H1 (cell line): ENCODE measurements at regions not wholly inside any gene's neighbourhood (a gene's known extent, or its start where the extent isn't known, plus 50 kb on each side); places are given as distances from the start of the nearest gene placed in this dataset.

Experiments used
- BCL11A ChIP-seq, 2 experiments: IDR thresholded peaks; one replicate each; pipeline ENCODE4 v1.6.1; 2011; ENCODE audit warnings: low read depth in 2 of 2, low read length in 2 of 2, mild to moderate bottlenecking in 2 of 2
- CHD2 ChIP-seq: IDR thresholded peaks from 2 replicates; pipeline ENCODE4 v1.6.1; 2012; ENCODE audit warnings: low read length, improper control_type of control experiment
- GTF2F1 ChIP-seq: IDR thresholded peaks from 2 replicates; pipeline ENCODE4 v1.6.1; 2012; ENCODE audit warnings: low read depth, low read length, improper control_type of control experiment, borderline replicate concordance
- HDAC6 ChIP-seq: IDR thresholded peaks from one replicate; pipeline ENCODE4 v1.7.1; 2012; ENCODE audit warnings: low read depth, mild to moderate bottlenecking, inconsistent platforms, low read length, moderate library complexity
- PHF8 ChIP-seq: fragments of 200-600 bp; sonication (generic); conservative IDR thresholded peaks from 2 replicates; pipeline ENCODE4 v1.7.1; 2012; ENCODE audit warnings: low read depth, mild to moderate bottlenecking, inconsistent platforms, low read length, moderate library complexity
- RXRA ChIP-seq: IDR thresholded peaks from 2 replicates; pipeline ENCODE4 v1.6.1; 2011; ENCODE audit warnings: low read depth, mild to moderate bottlenecking, low read length, moderate library complexity; ENCODE audit not compliant: insufficient read depth
- SIN3A ChIP-seq, 2 experiments: IDR thresholded peaks in 1 of 2; conservative IDR thresholded peaks in 1 of 2; 2 replicates each; pipeline ENCODE4 v1.6.1; 2011 to 2012; ENCODE audit warnings: low read length in 2 of 2, improper control_type of control experiment in 1 of 2, low read depth in 1 of 2, mild to moderate bottlenecking in 1 of 2
- SRF ChIP-seq: IDR thresholded peaks from 2 replicates; pipeline ENCODE4 v1.6.1; 2011; ENCODE audit warnings: mild to moderate bottlenecking, low read depth, low read length, moderate library complexity
- TEAD4 ChIP-seq: IDR thresholded peaks from 2 replicates; pipeline ENCODE4 v1.6.1; 2012; ENCODE audit warnings: low read depth, low read length, inconsistent platforms, mixed read lengths
- TF ChIP-seq, protein P1 (sequence below), 3 experiments: IDR thresholded peaks; 1 replicate in 2 of 3; 2 replicates in 1 of 3; pipeline versions ENCODE4 v1.5.1 to v1.6.1; 2011; ENCODE audit warnings: low read length in 3 of 3, mild to moderate bottlenecking in 3 of 3, inconsistent platforms in 2 of 3, low read depth in 1 of 3, moderate library complexity in 1 of 3; ENCODE audit not compliant: insufficient read depth in 1 of 3; ENCODE audit errors: control extremely low read depth in 1 of 3

DNA sequence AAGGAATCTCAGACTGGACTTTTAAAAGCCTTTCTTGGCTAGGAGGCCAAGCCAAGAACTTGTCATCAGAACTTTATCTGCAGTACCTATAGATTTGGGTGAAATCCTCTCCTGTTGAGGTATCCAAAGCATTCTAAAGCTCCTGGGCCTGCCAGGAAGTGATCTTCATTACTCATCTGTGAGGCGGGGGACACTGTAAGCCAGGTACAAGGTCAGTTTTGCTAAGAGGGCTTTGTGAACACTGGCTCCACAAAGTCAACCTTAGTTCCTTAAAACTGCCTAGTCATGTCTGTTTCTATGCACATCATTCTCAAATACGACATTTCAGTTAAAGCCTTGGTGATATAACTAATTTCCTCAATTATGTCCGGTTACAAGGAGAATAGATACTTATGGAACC is 236.7 kb downstream of the PIK3R1 start:
- TF ChIP-seq HDAC6 (no peak), PHF8 (no peak), SIN3A (conservative IDR thresholded peaks at IDR 0.05 in 1 of 2, IDR thresholded peaks at IDR 0.05 in 1 of 2; ENCODE audit: low read depth in 1 of 2, low read length in 2 of 2) (no peak), GTF2F1 (no peak), BCL11A (IDR thresholded peaks at IDR 0.05; ENCODE audit: low read depth in 2 of 2, low read length in 2 of 2) (no peak), RXRA (no peak), TEAD4 (no peak), SRF (no peak), CHD2 (no peak)
- TF ChIP-seq, protein P1, sequence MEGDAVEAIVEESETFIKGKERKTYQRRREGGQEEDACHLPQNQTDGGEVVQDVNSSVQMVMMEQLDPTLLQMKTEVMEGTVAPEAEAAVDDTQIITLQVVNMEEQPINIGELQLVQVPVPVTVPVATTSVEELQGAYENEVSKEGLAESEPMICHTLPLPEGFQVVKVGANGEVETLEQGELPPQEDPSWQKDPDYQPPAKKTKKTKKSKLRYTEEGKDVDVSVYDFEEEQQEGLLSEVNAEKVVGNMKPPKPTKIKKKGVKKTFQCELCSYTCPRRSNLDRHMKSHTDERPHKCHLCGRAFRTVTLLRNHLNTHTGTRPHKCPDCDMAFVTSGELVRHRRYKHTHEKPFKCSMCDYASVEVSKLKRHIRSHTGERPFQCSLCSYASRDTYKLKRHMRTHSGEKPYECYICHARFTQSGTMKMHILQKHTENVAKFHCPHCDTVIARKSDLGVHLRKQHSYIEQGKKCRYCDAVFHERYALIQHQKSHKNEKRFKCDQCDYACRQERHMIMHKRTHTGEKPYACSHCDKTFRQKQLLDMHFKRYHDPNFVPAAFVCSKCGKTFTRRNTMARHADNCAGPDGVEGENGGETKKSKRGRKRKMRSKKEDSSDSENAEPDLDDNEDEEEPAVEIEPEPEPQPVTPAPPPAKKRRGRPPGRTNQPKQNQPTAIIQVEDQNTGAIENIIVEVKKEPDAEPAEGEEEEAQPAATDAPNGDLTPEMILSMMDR (IDR thresholded peaks at IDR 0.05; ENCODE audit: control extremely low read depth in 1 of 3, insufficient read depth in 1 of 3, low read depth in 1 of 3, low read length in 3 of 3), result no peak
